ENCODE measurements at regions not wholly inside any gene's neighbourhood (a gene's known extent, or its start where the extent isn't known, plus 50 kb on each side); places are given as distances from the start of the nearest gene placed in this dataset.

GRCh38 chr3:22334996-22335395, 584.0 kb upstream of the ZNF385D start:
- DNase-seq, result no peak

GRCh38 chr3:22349215-22349851, 598.3 kb upstream of the ZNF385D start:
- DNase-seq, result no peak

GRCh38 chr3:22351806-22352205, 600.8 kb upstream of the ZNF385D start:
- DNase-seq, result no peak

DNA sequence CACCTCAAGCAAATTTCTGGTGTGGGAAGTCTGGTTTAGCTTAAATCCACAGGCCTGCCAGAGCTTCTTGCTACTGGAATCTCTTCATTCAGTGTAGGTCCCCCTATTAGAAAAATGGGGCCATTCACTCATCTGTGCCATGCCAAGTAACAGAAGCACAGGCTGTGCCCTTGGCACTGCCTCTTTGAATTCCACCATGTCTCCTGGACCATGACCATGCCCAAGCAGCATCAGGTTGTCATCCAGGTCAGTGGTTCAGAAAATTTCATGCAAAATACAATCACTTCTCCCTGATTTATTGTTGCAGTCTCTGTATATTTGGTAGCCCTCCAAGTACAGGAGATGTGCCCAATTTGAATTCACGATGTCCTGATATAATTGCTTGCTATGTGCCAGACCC, 602.1 kb upstream of the ZNF385D start:
- no peak for DNase-seq

GRCh38 chr3:22358334-22358733, 607.3 kb upstream of the ZNF385D start:
- no peak for DNase-seq

GRCh38 chr3:22360164-22360563, 609.2 kb upstream of the ZNF385D start:
- DNase-seq, result no peak

DNA sequence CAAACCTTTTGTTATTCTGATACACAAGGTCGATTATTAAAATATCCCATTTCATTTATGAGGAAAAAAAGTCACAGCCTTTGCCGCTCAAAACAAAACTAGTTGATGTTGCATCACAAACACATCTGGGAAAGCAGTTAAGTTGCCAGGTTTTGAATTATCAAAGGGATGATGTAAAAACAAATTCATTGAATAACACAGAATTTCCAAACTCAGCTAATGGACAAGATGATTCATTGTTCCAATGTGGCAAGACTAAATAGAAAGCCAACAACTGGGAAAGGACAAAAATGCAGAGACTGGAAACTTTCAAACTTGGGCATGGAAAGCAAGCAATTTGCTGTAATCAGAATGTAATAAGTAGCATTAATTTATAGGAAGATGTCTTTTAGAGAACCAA, 610.0 kb upstream of the ZNF385D start:
- no peak for DNase-seq

DNA sequence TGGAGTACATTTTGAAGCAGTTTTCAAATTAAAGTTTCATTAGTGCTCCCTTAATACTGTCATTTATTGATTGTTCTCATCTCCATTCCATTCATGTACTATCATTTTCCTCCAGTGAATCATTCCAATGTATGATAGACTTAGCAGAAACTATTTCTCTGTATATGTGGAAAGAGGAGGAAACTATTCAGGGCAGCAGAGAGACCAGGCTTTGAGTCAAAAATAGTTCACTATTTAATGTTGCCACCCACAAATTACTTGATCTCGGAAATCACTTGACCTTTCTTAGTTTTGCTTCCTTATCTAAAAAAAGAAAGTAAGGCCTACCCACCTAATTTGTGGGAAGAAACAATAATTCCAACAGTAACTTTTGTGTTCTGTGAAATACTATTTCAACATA, 610.5 kb upstream of the ZNF385D start:
- no peak for DNase-seq

GRCh38 chr3:22364851-22365250, 613.8 kb upstream of the ZNF385D start:
- no peak for DNase-seq

- DNase-seq, result no peak
Measured at GRCh38 chr3:22366781-22367180, 615.8 kb upstream of the ZNF385D start.

DNA sequence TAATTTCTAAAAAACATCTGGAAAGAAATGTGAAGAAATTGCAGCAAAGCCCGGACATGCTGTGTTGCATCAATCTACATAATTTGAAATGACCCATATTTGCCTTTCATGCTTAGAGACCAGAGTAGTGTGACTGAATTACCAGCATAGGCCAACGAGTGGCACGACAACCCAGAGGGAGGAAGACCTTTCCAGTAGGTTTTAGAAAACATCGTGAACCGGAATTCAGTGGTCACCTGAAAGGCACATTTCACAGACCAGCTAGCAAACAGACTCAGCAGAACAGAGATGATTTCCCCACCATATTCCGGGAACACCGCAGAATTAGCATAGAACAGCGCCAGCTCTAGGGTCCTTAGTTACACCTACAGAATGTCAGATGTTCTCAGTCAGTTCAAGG, 620.0 kb upstream of the ZNF385D start:
- DNase-seq, result no peak

DNA sequence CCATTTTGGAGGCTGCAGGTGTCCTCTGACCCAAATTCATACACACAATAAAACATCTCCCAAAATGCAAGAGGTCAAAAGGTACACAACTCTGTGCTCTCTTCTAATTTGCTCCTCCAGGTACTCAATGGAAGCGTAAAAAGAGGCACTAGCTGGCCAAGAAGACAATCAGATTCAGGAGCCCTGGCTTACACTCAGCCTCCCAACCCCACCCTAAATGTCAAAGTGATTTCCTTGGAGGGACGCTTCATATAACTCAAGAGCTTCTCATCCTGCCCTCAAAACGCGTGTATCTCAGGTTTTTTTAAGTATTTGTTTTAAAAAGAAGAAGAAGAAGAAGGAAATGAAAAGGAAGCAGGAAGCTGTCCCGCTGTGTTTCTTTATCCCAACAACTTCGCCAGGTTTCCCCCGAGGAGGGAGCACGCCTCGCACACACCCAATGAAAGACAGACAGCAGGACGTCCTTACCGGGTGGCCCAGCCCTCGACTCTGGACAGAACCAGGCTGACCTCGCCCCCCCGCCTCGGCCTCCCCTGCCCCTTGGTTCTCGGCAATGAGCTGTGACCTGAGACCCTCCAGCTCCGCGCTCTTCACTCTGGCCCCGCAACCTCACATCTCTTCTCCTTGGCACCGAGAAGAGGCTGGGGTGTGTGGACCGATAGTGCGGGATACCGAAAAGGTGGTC, 620.7 kb upstream of the ZNF385D start:
- no peak for DNase-seq

GRCh38 chr3:22372292-22373062, 621.5 kb upstream of the ZNF385D start:
- DNase-seq, result no peak

GRCh38 chr3:22373182-22373581, 622.2 kb upstream of the ZNF385D start:
- no peak for DNase-seq

- no peak for DNase-seq
Measured at GRCh38 chr3:22373827-22374226, 622.8 kb upstream of the ZNF385D start.

GRCh38 chr3:22377421-22377820, 626.4 kb upstream of the ZNF385D start:
- DNase-seq, result no peak

DNA sequence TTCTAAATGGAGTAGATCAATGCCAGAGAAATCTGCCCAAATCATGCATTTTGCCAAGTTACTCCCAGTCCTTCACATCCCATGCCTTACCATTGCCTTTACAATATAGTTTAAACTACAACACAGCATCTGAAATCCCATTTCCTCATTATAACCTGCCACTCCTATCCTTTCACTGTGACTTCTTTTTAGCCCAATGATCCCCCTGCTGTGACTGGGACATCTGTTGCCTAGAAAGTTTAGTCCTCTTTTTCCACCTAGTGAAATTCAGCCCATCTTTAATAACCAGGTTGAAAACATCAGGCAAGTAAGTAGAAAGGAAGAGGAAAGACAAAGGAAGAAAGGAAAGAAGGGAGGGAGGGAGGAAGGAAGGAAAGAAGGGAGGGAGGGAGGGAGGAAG, 627.9 kb upstream of the ZNF385D start:
- no peak for DNase-seq

DNA sequence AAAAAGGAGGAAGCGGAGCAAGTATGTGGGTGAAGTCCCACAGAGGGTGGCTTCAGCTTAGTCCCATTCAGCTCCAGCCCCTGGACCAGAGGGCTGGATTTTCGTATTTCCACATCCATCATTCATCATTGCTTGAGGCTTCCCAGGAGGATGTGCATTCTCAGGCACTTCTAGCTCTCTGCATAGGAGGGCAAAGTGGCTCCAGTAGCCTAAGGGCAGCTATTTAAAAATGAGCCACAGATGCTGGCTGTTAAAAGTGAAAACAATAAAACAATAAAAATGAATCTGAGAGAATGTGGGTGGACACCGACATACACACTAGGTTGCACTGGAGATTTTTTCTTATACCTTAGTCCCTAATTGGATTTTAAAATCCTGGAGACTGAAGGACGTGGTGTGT, 629.2 kb upstream of the ZNF385D start:
- DNase-seq, result no peak

- DNase-seq, result peak; percentile 18
Measured at GRCh38 chr3:22381564-22381963, 630.6 kb upstream of the ZNF385D start.

DNA sequence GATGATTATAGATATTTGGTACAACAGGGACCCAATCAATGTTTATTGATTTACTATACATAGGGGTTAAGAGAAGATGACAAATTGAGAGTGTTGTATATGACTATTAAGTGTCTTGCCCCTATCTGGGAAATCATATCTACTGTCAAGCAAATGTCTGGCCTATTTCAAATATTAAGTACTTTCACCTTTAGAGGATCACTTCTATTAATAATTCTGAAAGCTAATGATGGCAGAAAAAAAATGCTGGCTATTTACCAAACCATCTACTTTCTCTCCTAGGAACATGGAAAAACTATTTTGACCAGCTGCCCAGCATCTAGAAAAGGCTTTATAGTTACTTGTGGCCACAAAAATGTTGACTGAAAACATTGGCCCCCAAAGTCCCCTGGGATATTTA, 632.3 kb upstream of the ZNF385D start:
- no peak for DNase-seq

- DNase-seq, result no peak
Measured at GRCh38 chr3:22386107-22386506, 635.1 kb upstream of the ZNF385D start.

DNA sequence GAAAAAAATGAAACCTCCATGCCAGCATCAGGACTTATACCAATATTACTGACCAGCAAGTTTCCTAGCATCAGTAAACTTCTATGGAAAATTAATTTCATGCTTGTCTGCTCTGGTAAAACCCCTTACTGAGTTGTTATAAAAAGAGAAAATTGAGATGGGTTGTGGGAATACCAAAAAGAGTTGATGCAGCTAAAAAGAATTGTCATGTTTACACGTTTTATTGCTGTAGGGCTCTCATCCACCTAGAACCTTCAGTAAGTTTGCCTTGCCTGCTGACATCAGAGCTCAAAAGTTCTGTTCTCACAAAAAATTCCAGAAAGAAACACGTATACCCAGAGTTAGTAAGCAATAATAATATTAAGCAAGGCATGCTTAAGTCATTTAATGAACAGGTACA, 641.3 kb upstream of the ZNF385D start:
- no peak for DNase-seq

- no peak for DNase-seq
Measured at GRCh38 chr3:22392859-22393258, 641.8 kb upstream of the ZNF385D start.

DNA sequence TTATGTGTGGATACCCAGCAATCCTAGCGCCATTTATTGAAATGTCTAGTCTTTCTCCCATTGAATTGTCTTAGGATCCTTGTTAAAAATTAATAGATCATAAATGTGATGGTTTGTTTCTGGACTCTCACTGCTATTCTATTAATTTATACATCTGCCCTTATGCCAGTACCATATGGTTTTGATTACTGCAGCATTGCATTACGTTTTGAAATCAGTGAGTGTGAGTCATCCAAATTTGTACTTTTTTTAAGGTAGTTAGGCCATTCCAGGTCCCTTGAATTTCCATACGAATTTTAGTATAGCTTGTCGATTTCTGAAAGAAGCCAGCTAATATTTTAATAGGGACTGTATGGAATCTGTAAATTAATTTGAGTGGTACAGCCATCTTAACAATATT, 648.6 kb upstream of the ZNF385D start:
- no peak for DNase-seq
